Neuronal stem cell (in vitro differentiated cells): ENCODE measurements at regions not wholly inside any gene's neighbourhood (a gene's known extent, or its start where the extent isn't known, plus 50 kb on each side); places are given as distances from the start of the nearest gene placed in this dataset.
"Not testable (repeated sequence)": the region's sequence is repeated elsewhere in the genome, so short reads cannot be mapped to it uniquely, and the experiment has no call there.

ENCODE experiments used
- DNase-seq: peaks from one replicate; pipeline ENCODE4 v3.0.0-alpha.2; 2013; ENCODE audit warnings: low spot score
- H2AFZ ChIP-seq: one replicate; pipeline ENCODE4 v1.6.1; 2013; ENCODE audit warnings: mild to moderate bottlenecking, low read length, inconsistent platforms
- H2AK5ac ChIP-seq: 2 replicates; pipeline ENCODE4 v1.6.1; 2013; ENCODE audit warnings: low read depth, mild to moderate bottlenecking, inconsistent platforms, low read length, moderate library complexity, mixed read lengths
- H2BK120ac ChIP-seq: 2 replicates; pipeline ENCODE4 v1.6.1; 2013; ENCODE audit warnings: low read depth, mild to moderate bottlenecking, inconsistent platforms, low read length, moderate library complexity, mixed read lengths
- H2BK12ac ChIP-seq: one replicate; pipeline ENCODE4 v1.6.1; 2013; ENCODE audit warnings: low read length, inconsistent platforms
- H2BK15ac ChIP-seq: 2 replicates; pipeline ENCODE4 v1.6.1; 2013; ENCODE audit warnings: mild to moderate bottlenecking, low read length, inconsistent platforms, mixed read lengths
- H2BK5ac ChIP-seq: one replicate; pipeline ENCODE4 v1.6.1; 2013; ENCODE audit warnings: inconsistent platforms, mild to moderate bottlenecking, low read length, moderate library complexity
- H3K14ac ChIP-seq: one replicate; pipeline ENCODE4 v1.6.1; 2013; ENCODE audit warnings: low read length, inconsistent platforms
- H3K18ac ChIP-seq: 2 replicates; pipeline ENCODE4 v1.6.1; 2013; ENCODE audit warnings: low read length, inconsistent platforms
- H3K23ac ChIP-seq: 2 replicates; pipeline ENCODE4 v1.6.1; 2013; ENCODE audit warnings: low read depth, mild to moderate bottlenecking, mixed read lengths, low read length, inconsistent platforms; ENCODE audit not compliant: poor library complexity
- H3K27ac ChIP-seq: replicated peaks from 3 replicates; pipeline ENCODE4 v1.5.1; 2013; ENCODE audit warnings: low read length, inconsistent platforms
- H3K27me3 ChIP-seq, 3 experiments: 2 replicates each; pipeline ENCODE4 v1.6.1; 2013; ENCODE audit warnings: low read length in 3 of 3, mild to moderate bottlenecking in 2 of 3, inconsistent platforms in 1 of 3, low read depth in 1 of 3, mixed read lengths in 1 of 3, moderate library complexity in 1 of 3; ENCODE audit not compliant: control insufficient read depth in 3 of 3, insufficient read depth in 3 of 3
- H3K36me3 ChIP-seq, 2 donors: replicated peaks in 1 of 2; 2 replicates each; pipeline ENCODE4 v1.6.1; 2013; ENCODE audit warnings: low read length in 2 of 2; ENCODE audit not compliant: control insufficient read depth in 2 of 2, insufficient read depth in 2 of 2
- H3K4ac ChIP-seq: 2 replicates; pipeline ENCODE4 v1.6.1; 2013; ENCODE audit warnings: inconsistent platforms, mild to moderate bottlenecking, low read length, moderate library complexity
- H3K4me1 ChIP-seq, 2 donors: 1 replicate in 1 of 2; 2 replicates in 1 of 2; pipeline ENCODE4 v1.6.1; 2013; ENCODE audit warnings: low read length in 2 of 2, low read depth in 1 of 2; ENCODE audit not compliant: control insufficient read depth in 2 of 2, insufficient read depth in 1 of 2
- H3K4me2 ChIP-seq: one replicate; pipeline ENCODE4 v1.6.1; 2013; ENCODE audit warnings: mild to moderate bottlenecking, low read length, inconsistent platforms; ENCODE audit not compliant: insufficient read depth, poor library complexity, severe bottlenecking
- H3K4me3 ChIP-seq, 2 donors: 2 replicates each; pipeline ENCODE4 v1.5.1; 2013; ENCODE audit warnings: low read length in 2 of 2, mild to moderate bottlenecking in 2 of 2, inconsistent platforms in 1 of 2, moderate library complexity in 1 of 2
- H3K79me1 ChIP-seq: one replicate; pipeline ENCODE4 v1.6.1; 2013; ENCODE audit warnings: low read depth, mild to moderate bottlenecking, inconsistent platforms, low read length, moderate library complexity
- H3K9ac ChIP-seq: one replicate; pipeline ENCODE4 v1.6.1; 2013; ENCODE audit warnings: mild to moderate bottlenecking, low read depth, low read length, inconsistent platforms; ENCODE audit not compliant: poor library complexity
- H3K9me3 ChIP-seq, 2 donors: replicated peaks in 1 of 2; 2 replicates each; pipeline versions ENCODE3 to v1.6.1; 2013; ENCODE audit warnings: low read length in 2 of 2, mild to moderate bottlenecking in 2 of 2, inconsistent platforms in 1 of 2, low read depth in 1 of 2, mixed read lengths in 1 of 2, moderate library complexity in 1 of 2; ENCODE audit not compliant: control insufficient read depth in 2 of 2, insufficient read depth in 1 of 2
- H4K8ac ChIP-seq: one replicate; pipeline ENCODE4 v1.6.1; 2013; ENCODE audit warnings: low read depth, mild to moderate bottlenecking, inconsistent platforms, low read length, moderate library complexity
- H4K91ac ChIP-seq: one replicate; pipeline ENCODE4 v1.6.1; 2013; ENCODE audit warnings: low read length, low read depth, mild to moderate bottlenecking, inconsistent platforms; ENCODE audit not compliant: poor library complexity
- WGBS, 2 donors: extraction: QIAGEN DNeasy Blood & Tissue Kit; methylation state at CpG; one replicate each; pipeline ENCODE4 v1.1.7; 2013; ENCODE audit warnings: missing lambda C conversion rate in 2 of 2, mixed read lengths in 1 of 2; ENCODE audit not compliant: insufficient read length in 2 of 2, insufficient replicate concordance in 1 of 2; ENCODE audit errors: extremely low coverage in 2 of 2; 5-methylcytosine and 5-hydroxymethylcytosine counted together

DNA sequence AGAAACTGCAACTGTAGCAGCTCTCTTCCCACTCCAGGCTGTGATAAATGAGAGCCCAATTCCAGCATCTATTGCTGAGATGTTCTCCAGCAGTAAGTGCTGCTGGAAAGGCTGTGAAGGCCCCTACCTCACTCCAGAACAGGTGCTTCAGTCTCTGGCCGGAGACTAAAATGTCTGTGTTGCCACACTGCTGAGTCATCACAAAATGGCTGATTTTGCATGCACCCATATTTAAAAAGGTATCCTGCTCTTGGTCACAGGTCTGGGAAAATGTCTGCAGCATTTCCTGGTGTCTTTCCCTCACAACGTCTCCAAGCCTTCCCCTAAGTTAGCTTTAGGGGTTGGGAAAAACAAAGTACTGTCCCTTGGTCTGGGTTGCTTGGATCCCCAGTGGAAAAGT, 95.1 kb downstream of the TPBG start:
- H3K14ac ChIP-seq = no peak overlapping the region
- H3K4me3 ChIP-seq = no peak overlapping the region
- no peak overlapping the region for H3K4me2 ChIP-seq

DNA sequence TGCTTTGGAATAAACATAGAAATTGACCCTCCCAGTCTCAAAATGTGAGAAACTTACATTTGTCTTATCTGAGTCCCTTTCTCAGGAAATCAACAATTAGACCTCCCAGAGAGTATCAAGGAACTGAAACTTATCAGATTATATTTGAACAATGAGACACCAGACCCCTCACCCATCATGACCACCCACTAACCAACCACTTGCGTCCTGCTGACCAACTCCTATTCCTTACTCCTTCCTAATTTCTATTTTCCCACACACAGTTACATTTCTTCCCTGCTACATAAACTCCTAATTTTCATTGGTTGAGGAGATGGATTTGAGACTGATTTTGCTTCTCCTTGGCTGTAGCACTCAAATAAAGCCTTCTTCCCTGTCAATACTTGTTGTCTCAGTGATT, 97.9 kb downstream of the TPBG start:
- 100% methylated on average over 1 of the region's 1 CpG; no CpG with 5 or more reads in 1 of the 2 donors for WGBS, 2 donors
- H2BK15ac ChIP-seq = no peak overlapping the region
- no peak overlapping the region for H3K27ac ChIP-seq
- no peaks in the 10 kb centered on the region for H3K27me3 ChIP-seq
- no peaks in the 10 kb centered on the region for H3K36me3 ChIP-seq
- no peak overlapping the region for H3K23ac ChIP-seq
- no peak overlapping the region for H4K8ac ChIP-seq
- no peak overlapping the region for H2BK120ac ChIP-seq
- no peak overlapping the region for H4K91ac ChIP-seq
- no peak for DNase-seq
- H2AK5ac ChIP-seq = no peak overlapping the region
- H3K9me3 ChIP-seq = peaks cover 0 to 4% of the 10 kb centered on the region in 2 donors
- no peak overlapping the region for H3K14ac ChIP-seq
- H3K9ac ChIP-seq = no peak overlapping the region
- H3K4me3 ChIP-seq = no peak overlapping the region
- H3K4me2 ChIP-seq = no peak overlapping the region
- H3K79me1 ChIP-seq = no peaks in the 10 kb centered on the region
- no peak overlapping the region for H2AFZ ChIP-seq
- no peak overlapping the region for H2BK5ac ChIP-seq
- no peak overlapping the region for H3K18ac ChIP-seq
- no peaks in the 10 kb centered on the region for H3K4me1 ChIP-seq
- H2BK12ac ChIP-seq = no peak overlapping the region
- H3K4ac ChIP-seq = no peak overlapping the region

More for the DNA sequence above, 95.1 kb downstream of the TPBG start:
- Histone ChIP-seq H4K8ac (no peak overlapping the region), H3K18ac (no peak overlapping the region), H3K23ac (no peak overlapping the region), H3K36me3 (no peaks in the 10 kb centered on the region), H3K9me3 (peaks cover 0 to 3% of the 10 kb centered on the region in 2 donors), H3K27me3 (no peaks in the 10 kb centered on the region), H4K91ac (no peak overlapping the region), H3K4ac (no peak overlapping the region), H3K79me1 (no peaks in the 10 kb centered on the region), H3K27ac (no peak overlapping the region), H2BK120ac (no peak overlapping the region), H2BK15ac (no peak overlapping the region), H2BK5ac (no peak overlapping the region), H2AK5ac (no peak overlapping the region), H2AFZ (no peak overlapping the region), H2BK12ac (no peak overlapping the region), H3K4me1 (no peaks in the 10 kb centered on the region), H3K9ac (no peak overlapping the region)
- WGBS, 2 donors = no CpG with 5 or more reads among the region's 2 CpGs
- DNase-seq = no peak

DNA sequence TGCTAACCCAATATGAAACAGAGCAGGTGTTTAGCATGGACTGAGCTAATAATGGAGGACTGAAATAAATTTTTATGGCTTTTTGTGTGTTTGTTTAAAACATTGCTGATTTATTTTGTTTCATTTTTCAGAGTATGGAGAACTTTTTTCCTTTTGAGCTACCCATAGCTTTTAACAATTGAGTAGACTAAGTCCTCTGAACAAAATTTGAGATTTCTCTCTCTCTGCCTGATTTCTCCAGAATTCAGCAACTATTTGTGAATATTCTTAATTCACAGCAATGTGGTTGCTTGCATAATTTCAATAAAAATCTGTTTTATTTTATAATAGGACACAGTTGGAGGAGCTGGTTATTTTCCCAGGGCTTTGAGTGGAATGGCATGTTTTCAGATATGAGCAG, 103.7 kb downstream of the TPBG start:
- no peak overlapping the region for H3K14ac ChIP-seq
- H3K4me1 ChIP-seq = no peaks in the 10 kb centered on the region
- H3K79me1 ChIP-seq = no peaks in the 10 kb centered on the region
- H3K9ac ChIP-seq = no peak overlapping the region
- H4K91ac ChIP-seq = no peak overlapping the region
- no peak overlapping the region for H2AK5ac ChIP-seq
- peaks cover 0 to 9% of the 10 kb centered on the region in 2 donors for H3K9me3 ChIP-seq
- no peak overlapping the region for H4K8ac ChIP-seq
- H3K23ac ChIP-seq = no peak overlapping the region
- H2AFZ ChIP-seq = no peak overlapping the region
- no peak overlapping the region for H3K4me3 ChIP-seq
- H3K27ac ChIP-seq = no peak overlapping the region
- no peak overlapping the region for H3K4ac ChIP-seq
- H2BK12ac ChIP-seq = no peak overlapping the region
- no peak for DNase-seq
- no peak overlapping the region for H2BK15ac ChIP-seq
- no peak overlapping the region for H2BK120ac ChIP-seq
- no peak overlapping the region for H3K4me2 ChIP-seq
- H3K27me3 ChIP-seq = no peaks in the 10 kb centered on the region
- no peak overlapping the region for H3K18ac ChIP-seq
- H3K36me3 ChIP-seq = peaks cover 0 to 2% of the 10 kb centered on the region in 2 donors
- H2BK5ac ChIP-seq = no peak overlapping the region

DNA sequence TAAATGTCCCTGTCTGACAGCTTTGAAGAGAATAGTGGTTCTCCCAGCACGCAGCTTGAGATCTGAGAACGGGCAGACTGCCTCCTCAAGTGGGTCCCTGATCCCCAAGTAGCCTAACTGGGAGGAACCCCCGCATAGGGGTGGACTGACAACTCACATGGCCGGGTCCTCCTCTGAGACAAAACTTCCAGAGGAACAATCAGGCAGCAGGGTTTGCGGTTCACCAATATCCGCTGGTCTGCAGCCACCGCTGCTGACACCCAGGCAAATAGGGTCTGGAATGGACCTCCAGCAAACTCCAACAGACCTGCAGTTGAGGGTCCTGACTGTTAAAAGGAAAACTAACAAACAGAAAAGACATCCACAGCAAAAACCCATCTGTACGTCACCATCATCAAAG, 106.5 kb downstream of the TPBG start:
- H3K27ac ChIP-seq, H3K4ac ChIP-seq, H2BK120ac ChIP-seq, H3K36me3 ChIP-seq, H3K14ac ChIP-seq, DNase-seq, H2AFZ ChIP-seq, H3K9ac ChIP-seq, H3K18ac ChIP-seq, H3K9me3 ChIP-seq, H2BK5ac ChIP-seq, H4K8ac ChIP-seq, H2AK5ac ChIP-seq, H2BK15ac ChIP-seq, H3K27me3 ChIP-seq, H3K4me3 ChIP-seq, H4K91ac ChIP-seq, H3K79me1 ChIP-seq, H3K4me2 ChIP-seq, H2BK12ac ChIP-seq, H3K4me1 ChIP-seq, H3K23ac ChIP-seq: not testable (repeated sequence)
- WGBS, 2 donors = no CpG with 5 or more reads among the region's 8 CpGs
